ACC112 (cell line): ENCODE measurements at regions not wholly inside any gene's neighbourhood (a gene's known extent, or its start where the extent isn't known, plus 50 kb on each side); places are given as distances from the start of the nearest gene placed in this dataset.

ENCODE experiments used
- H2AFZ ChIP-seq: fragments of 200-600 bp; sonication (generic); one replicate; pipeline ENCODE4 v1.6.0; 2017; ENCODE audit warnings: antibody characterized with exemption, low read length; ENCODE audit not compliant: unreplicated experiment
- H3K27ac ChIP-seq: fragments of 200-600 bp; sonication (generic); 2 replicates; pipeline ENCODE4 v1.5.1; 2014; ENCODE audit warnings: low read depth, mild to moderate bottlenecking, antibody characterized with exemption, low read length, moderate library complexity
- H3K27me3 ChIP-seq: fragments of 200-600 bp; sonication (generic); 2 replicates; pipeline ENCODE4 v1.6.1; 2014; ENCODE audit warnings: mild to moderate bottlenecking, antibody characterized with exemption, low read length, moderate library complexity, mixed read lengths; ENCODE audit not compliant: insufficient read depth
- H3K36me3 ChIP-seq: fragments of 200-600 bp; sonication (generic); 2 replicates; pipeline ENCODE4 v1.6.1; 2016; ENCODE audit warnings: mild to moderate bottlenecking, antibody characterized with exemption, low read length, moderate library complexity, mixed read lengths; ENCODE audit not compliant: insufficient read depth
- H3K4me1 ChIP-seq: fragments of 200-600 bp; sonication (generic); one replicate; pipeline ENCODE4 v1.6.1; 2016; ENCODE audit warnings: low read length, mixed read lengths; ENCODE audit not compliant: insufficient read depth, unreplicated experiment, control insufficient read depth
- H3K4me3 ChIP-seq: fragments of 200-600 bp; sonication (generic); 2 replicates; pipeline ENCODE4 v1.5.1; 2014; ENCODE audit warnings: mild to moderate bottlenecking, low read depth, low read length
- H3K79me2 ChIP-seq: fragments of 200-600 bp; sonication (generic); one replicate; pipeline ENCODE4 v1.6.0; 2016; ENCODE audit warnings: low read length; ENCODE audit not compliant: control insufficient read depth, unreplicated experiment, insufficient read depth

GRCh38 chr2:59886759-59887158 lies 666.7 kb downstream of the BCL11A start:
- no peaks in the 10 kb centered on the region for H3K27me3 ChIP-seq
- no peak overlapping the region for H3K27ac ChIP-seq
- no peak overlapping the region for H2AFZ ChIP-seq
- no peaks in the 10 kb centered on the region for H3K4me1 ChIP-seq
- H3K36me3 ChIP-seq, result no peaks in the 10 kb centered on the region
- H3K4me3 ChIP-seq, result no peak overlapping the region
- no peaks in the 10 kb centered on the region for H3K79me2 ChIP-seq

DNA sequence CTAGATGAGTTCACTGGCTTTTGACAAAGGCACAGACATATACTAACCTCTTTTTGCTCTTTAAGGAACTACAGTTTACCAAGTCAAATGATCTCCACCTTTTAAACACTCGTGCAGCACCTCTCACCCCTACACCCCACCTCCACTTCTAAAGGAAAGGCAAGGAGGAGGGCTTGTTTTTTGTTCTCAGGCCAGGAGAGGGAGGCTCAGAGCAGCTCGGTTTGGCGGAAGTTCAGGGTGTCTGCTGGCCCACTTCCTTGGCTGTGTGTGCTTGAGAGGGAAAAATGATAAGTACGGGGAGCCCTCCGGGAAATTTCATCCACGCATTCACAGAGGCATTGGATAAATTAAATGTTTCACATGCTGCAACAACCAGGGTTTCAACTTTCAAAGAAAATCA lies 667.9 kb downstream of the BCL11A start:
- Histone ChIP-seq H3K36me3 (no peaks in the 10 kb centered on the region), H3K79me2 (no peaks in the 10 kb centered on the region), H2AFZ (no peak overlapping the region), H3K4me1 (no peaks in the 10 kb centered on the region), H3K27me3 (no peaks in the 10 kb centered on the region), H3K4me3 (no peak overlapping the region), H3K27ac (no peak overlapping the region)

- Histone ChIP-seq H3K36me3 (no peaks in the 10 kb centered on the region), H3K4me3 (no peak overlapping the region), H3K27ac (no peak overlapping the region), H3K27me3 (no peaks in the 10 kb centered on the region), H2AFZ (no peak overlapping the region), H3K79me2 (no peaks in the 10 kb centered on the region), H3K4me1 (no peaks in the 10 kb centered on the region)
Measured at GRCh38 chr2:59884166-59884565, 669.3 kb downstream of the BCL11A start.

GRCh38 chr2:59882822-59883221 lies 670.6 kb downstream of the BCL11A start:
- Histone ChIP-seq H2AFZ (no peak overlapping the region), H3K27ac (no peak overlapping the region)

DNA sequence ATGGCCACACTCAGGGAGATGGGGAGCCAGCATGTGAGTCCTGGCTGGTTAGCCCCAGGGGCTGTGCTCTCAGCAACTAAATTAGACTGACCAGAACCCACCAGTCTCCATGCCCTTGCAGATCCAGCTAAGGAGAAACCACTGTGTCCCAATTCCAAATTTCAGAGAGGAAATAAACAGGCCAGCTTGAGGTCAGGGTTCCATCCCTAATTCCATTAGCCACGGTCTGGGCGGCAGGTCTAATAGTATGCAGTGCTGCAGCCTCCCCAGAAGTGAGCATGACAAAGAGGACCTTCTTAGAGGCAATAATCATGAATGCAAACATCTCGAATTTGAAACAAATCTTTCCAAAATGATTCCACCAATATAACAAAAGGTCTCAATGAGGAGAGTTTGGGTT lies 671.2 kb downstream of the BCL11A start:
- H3K79me2 ChIP-seq, result no peaks in the 10 kb centered on the region
- no peaks in the 10 kb centered on the region for H3K4me1 ChIP-seq
- H3K27ac ChIP-seq, result no peak overlapping the region
- no peak overlapping the region for H2AFZ ChIP-seq
- H3K27me3 ChIP-seq, result no peaks in the 10 kb centered on the region
- no peaks in the 10 kb centered on the region for H3K36me3 ChIP-seq
- no peak overlapping the region for H3K4me3 ChIP-seq

More at GRCh38 chr2:59882822-59883221, 670.6 kb downstream of the BCL11A start:
- H3K4me3 ChIP-seq, result no peak overlapping the region
- H3K36me3 ChIP-seq, result no peaks in the 10 kb centered on the region
- no peaks in the 10 kb centered on the region for H3K4me1 ChIP-seq
- no peaks in the 10 kb centered on the region for H3K79me2 ChIP-seq
- no peaks in the 10 kb centered on the region for H3K27me3 ChIP-seq

- no peaks in the 10 kb centered on the region for H3K4me1 ChIP-seq
Measured at GRCh38 chr2:59881218-59881617, 672.2 kb downstream of the BCL11A start.

DNA sequence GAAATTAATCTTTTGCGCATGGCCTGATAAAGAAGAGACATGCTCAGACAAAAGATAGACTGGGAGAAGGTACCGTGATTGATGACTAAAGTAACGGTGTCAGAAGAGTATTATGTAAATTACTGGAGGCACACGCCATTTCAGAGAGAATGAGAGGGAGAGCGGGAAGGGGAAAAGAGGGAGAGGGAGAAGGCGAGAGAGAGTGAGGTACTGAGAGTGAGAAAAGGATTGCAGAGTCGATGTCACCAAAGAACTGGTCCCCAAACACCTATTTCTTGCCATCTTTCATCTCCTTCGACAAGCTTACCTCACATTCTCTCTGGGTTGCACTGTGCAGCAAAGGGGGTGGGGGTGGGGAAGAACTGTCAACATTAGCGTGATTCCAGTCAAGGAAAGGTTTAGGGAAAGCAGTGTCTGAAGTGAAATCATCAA lies 673.7 kb downstream of the BCL11A start:
- no peaks in the 10 kb centered on the region for H3K79me2 ChIP-seq

More at GRCh38 chr2:59881218-59881617, 672.2 kb downstream of the BCL11A start:
- Histone ChIP-seq H3K27me3 (no peaks in the 10 kb centered on the region), H3K36me3 (no peaks in the 10 kb centered on the region), H3K27ac (no peak overlapping the region), H3K79me2 (no peaks in the 10 kb centered on the region), H2AFZ (no peak overlapping the region), H3K4me3 (no peak overlapping the region)

DNA sequence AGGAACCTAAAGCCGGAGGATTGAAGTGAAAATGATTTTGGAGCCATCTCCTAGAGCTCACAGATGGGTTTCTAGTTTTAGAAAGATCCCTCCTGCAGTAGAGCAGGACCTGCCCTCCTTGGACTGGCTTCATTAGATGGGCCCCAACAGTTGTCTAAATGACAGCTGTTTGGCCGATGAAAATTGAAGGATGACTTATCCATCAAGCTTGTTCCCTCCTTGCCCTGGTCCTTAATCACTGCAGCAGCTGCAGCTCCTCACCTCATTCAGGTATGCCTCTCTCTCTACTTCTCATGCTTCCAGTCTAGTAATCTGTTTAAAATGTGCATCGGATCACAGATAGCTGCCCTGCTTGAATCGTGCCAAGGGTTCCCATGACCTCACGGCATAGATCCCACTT lies 677.6 kb downstream of the BCL11A start:
- H3K36me3 ChIP-seq, result no peaks in the 10 kb centered on the region

More for the DNA sequence above, 673.7 kb downstream of the BCL11A start:
- H3K27ac ChIP-seq, result no peak overlapping the region
- H3K4me1 ChIP-seq, result no peaks in the 10 kb centered on the region
- no peak overlapping the region for H3K4me3 ChIP-seq
- H3K36me3 ChIP-seq, result no peaks in the 10 kb centered on the region
- no peaks in the 10 kb centered on the region for H3K27me3 ChIP-seq
- H2AFZ ChIP-seq, result no peak overlapping the region

GRCh38 chr2:59874971-59875755 lies 678.3 kb downstream of the BCL11A start:
- H3K36me3 ChIP-seq, result no peaks in the 10 kb centered on the region
- H3K27ac ChIP-seq, result no peak overlapping the region
- no peak overlapping the region for H2AFZ ChIP-seq
- H3K4me1 ChIP-seq, result no peaks in the 10 kb centered on the region
- H3K27me3 ChIP-seq, result no peaks in the 10 kb centered on the region
- no peaks in the 10 kb centered on the region for H3K79me2 ChIP-seq
- no peak overlapping the region for H3K4me3 ChIP-seq

More for the DNA sequence above, 677.6 kb downstream of the BCL11A start:
- no peak overlapping the region for H3K4me3 ChIP-seq
- H3K79me2 ChIP-seq, result no peaks in the 10 kb centered on the region
- H3K4me1 ChIP-seq, result no peaks in the 10 kb centered on the region
- H3K27me3 ChIP-seq, result no peaks in the 10 kb centered on the region
- no peak overlapping the region for H3K27ac ChIP-seq
- no peak overlapping the region for H2AFZ ChIP-seq

GRCh38 chr2:59874361-59874760 lies 679.1 kb downstream of the BCL11A start:
- no peaks in the 10 kb centered on the region for H3K27me3 ChIP-seq
- no peaks in the 10 kb centered on the region for H3K4me1 ChIP-seq
- no peaks in the 10 kb centered on the region for H3K36me3 ChIP-seq
- H2AFZ ChIP-seq, result no peak overlapping the region
- H3K4me3 ChIP-seq, result no peak overlapping the region
- no peak overlapping the region for H3K27ac ChIP-seq
- H3K79me2 ChIP-seq, result no peaks in the 10 kb centered on the region

DNA sequence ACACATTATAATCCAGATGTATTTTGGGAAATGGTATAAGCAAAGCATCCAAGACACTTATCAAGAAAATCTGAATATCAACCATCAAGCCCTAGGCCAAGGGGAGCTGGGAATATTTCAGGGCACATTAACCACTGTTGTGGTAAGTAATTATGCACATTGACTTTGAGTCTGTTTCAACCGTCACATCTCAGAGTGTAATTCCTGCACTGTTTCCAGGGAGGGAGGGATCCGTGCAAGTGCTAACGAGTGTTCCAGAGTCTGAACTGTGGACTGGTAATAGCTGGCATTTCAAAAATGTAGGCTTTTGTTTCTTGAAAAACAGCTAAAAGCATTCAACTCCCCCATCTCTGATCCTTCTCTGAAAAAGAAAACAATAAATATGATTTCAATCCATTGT lies 681.6 kb downstream of the BCL11A start:
- Histone ChIP-seq H3K79me2 (no peaks in the 10 kb centered on the region), H2AFZ (no peak overlapping the region), H3K36me3 (no peaks in the 10 kb centered on the region), H3K27ac (no peak overlapping the region), H3K27me3 (no peaks in the 10 kb centered on the region), H3K4me3 (no peak overlapping the region), H3K4me1 (no peaks in the 10 kb centered on the region)
